GM12878 (cell line): ENCODE measurements at regions not wholly inside any gene's neighbourhood (a gene's known extent, or its start where the extent isn't known, plus 50 kb on each side); places are given as distances from the start of the nearest gene placed in this dataset.

Experiments
- ATAC-seq: fragments of 200-7000 bp; cut with Tn5 transposase; 3 replicates; pipeline ENCODE4 v1.9.1; 2020; ENCODE audit warnings: mild to moderate bottlenecking, moderate library complexity
- BruUV-seq: library from RNA; stranded (reverse); fragments of 400-500 nt; replicated peaks from 2 replicates; lab custom pipeline; 2021; lab: Mats Ljungman, UMichigan
- CTCF ChIA-PET: fragments of 300-600 bp; sonication (Branson Sonifier 250); formaldehyde crosslinking; extraction: SDS; loops from one replicate; lab custom pipeline; 2021; ENCODE audit warnings: inconsistent platforms; lab: Yijun Ruan, JAX
- POLR2A ChIA-PET: fragments of 350-600 bp; formaldehyde crosslinking; extraction: SDS; loops from one replicate; lab custom pipeline; 2021; ENCODE audit warnings: inconsistent platforms; lab: Charles Lee
- RAD21 ChIA-PET: fragments of 300-600 bp; sonication (Branson Sonifier 250); formaldehyde crosslinking; loops from one replicate; lab custom pipeline; 2023; ENCODE audit warnings: antibody characterized with exemption; ENCODE audit not compliant: unreplicated experiment; lab: Charles Lee
- SMC1A ChIA-PET: fragments of 300-600 bp; sonication (Branson Sonifier 250); formaldehyde crosslinking; loops from one replicate; lab custom pipeline; 2023; ENCODE audit not compliant: unreplicated experiment, uncharacterized antibody; lab: Charles Lee
- DNase-seq: peaks from one replicate; pipeline ENCODE4 v3.0.0-alpha.2; 2011; ENCODE audit warnings: low read depth, low spot score
- FAIRE-seq: peaks from 3 replicates; lab custom pipeline; 2011; peaks lifted over from hg19 to GRCh38; lab: Jason Lieb, UNC
- H2AFZ ChIP-seq: 2 replicates; pipeline ENCODE4 v1.6.0; 2011; ENCODE audit warnings: low read depth, low read length, control low read depth; ENCODE audit not compliant: control insufficient read depth
- H3K27ac ChIP-seq: 2 replicates; pipeline ENCODE4 v1.5.1; 2011; ENCODE audit warnings: control low read depth; ENCODE audit not compliant: control insufficient read depth, insufficient read depth
- H3K27me3 ChIP-seq, 2 experiments: replicated peaks in 1 of 2; 2 replicates each; pipeline versions ENCODE4 v1.6.0 to v1.6.1; 2011; ENCODE audit warnings: low read length in 1 of 2; ENCODE audit not compliant: control insufficient read depth in 2 of 2, insufficient read depth in 2 of 2
- H3K36me3 ChIP-seq, 2 experiments: 2 replicates each; pipeline ENCODE4 v1.5.1; 2011; ENCODE audit warnings: low read length in 1 of 2; ENCODE audit not compliant: control insufficient read depth in 2 of 2, insufficient read depth in 2 of 2
- H3K4me1 ChIP-seq: 2 replicates; pipeline ENCODE4 v1.6.1; 2011; ENCODE audit warnings: mild to moderate bottlenecking, low read length, moderate library complexity, mixed read lengths; ENCODE audit not compliant: control insufficient read depth, insufficient read depth
- H3K4me2 ChIP-seq: 2 replicates; pipeline ENCODE4 v1.6.0; 2011; ENCODE audit warnings: control low read depth; ENCODE audit not compliant: control insufficient read depth, insufficient read depth
- H3K4me3 ChIP-seq: fragments of 200-600 bp; sonication (generic); 2 replicates; pipeline ENCODE4 v1.5.1; 2016
- H3K79me2 ChIP-seq: 2 replicates; pipeline ENCODE4 v1.6.0; 2011; ENCODE audit warnings: low read length; ENCODE audit not compliant: control insufficient read depth, insufficient read depth
- H3K9ac ChIP-seq: 2 replicates; pipeline ENCODE4 v1.8.0; 2011; ENCODE audit warnings: low read length, control low read depth, mixed read lengths; ENCODE audit not compliant: control insufficient read depth, insufficient read depth
- H3K9me3 ChIP-seq: replicated peaks from 3 replicates; pipeline ENCODE4 v1.5.1; 2011; ENCODE audit warnings: mild to moderate bottlenecking, low read length; ENCODE audit not compliant: control insufficient read depth, insufficient read depth
- H4K20me1 ChIP-seq: 2 replicates; pipeline ENCODE4 v1.6.0; 2011; ENCODE audit not compliant: control insufficient read depth, insufficient read depth
- CREM ChIP-seq: IDR thresholded peaks from 2 replicates; pipeline ENCODE4 v1.6.1; 2014; ENCODE audit warnings: antibody characterized with exemption, low read depth
- CTCF ChIP-seq, 3 experiments: IDR thresholded peaks in 2 of 3; conservative IDR thresholded peaks in 1 of 3; 2 replicates each; pipeline ENCODE4 v1.5.1; 2011; ENCODE audit warnings: low read depth in 3 of 3, low read length in 3 of 3, mild to moderate bottlenecking in 3 of 3, control low read depth in 2 of 3, moderate library complexity in 2 of 3, inconsistent platforms in 1 of 3, mixed read lengths in 1 of 3; ENCODE audit not compliant: control insufficient read depth in 2 of 3, insufficient read depth in 1 of 3; ENCODE audit errors: extremely low read depth in 1 of 3
- IKZF2 ChIP-seq, 2 experiments: fragments of 450-650 bp; IDR thresholded peaks; 2 replicates each; pipeline ENCODE4 v1.6.1; 2017; ENCODE audit warnings: mild to moderate bottlenecking in 2 of 2, moderate library complexity in 2 of 2
- IRF3 ChIP-seq: fragments of 450-650 bp; IDR thresholded peaks from 2 replicates; pipeline ENCODE4 v1.6.1; 2014; ENCODE audit warnings: mild to moderate bottlenecking
- TBL1XR1 ChIP-seq: IDR thresholded peaks from 2 replicates; pipeline ENCODE4 v1.6.1; 2012; ENCODE audit warnings: low read depth, low read length, improper control_type of control experiment
- WGBS: methylation state at CpG from one replicate; pipeline ENCODE4 v1.1.6; 2016; ENCODE audit warnings: low lambda C conversion rate; ENCODE audit not compliant: insufficient replicate concordance, insufficient coverage; ENCODE audit errors: missing lambda C conversion rate; 5-methylcytosine and 5-hydroxymethylcytosine counted together
- in situ Hi-C: fragments of 300-500 bp; cut with MboI; formaldehyde crosslinking; loops from 9 replicates; pipeline ENCODE4 v1.14.3; 2018; ENCODE audit warnings: mixed read lengths
- intact Hi-C: fragments of 100-400 bp; cut with micrococcal nuclease; formaldehyde crosslinking; loops from one replicate; pipeline ENCODE4 v1.14.2; 2022; ENCODE audit not compliant: unreplicated experiment
- TF ChIP-seq, protein P1 (sequence below): fragments of 450-650 bp; IDR thresholded peaks from 2 replicates; pipeline ENCODE4 v1.6.1; 2018; ENCODE audit warnings: mild to moderate bottlenecking, low read depth, moderate library complexity; ENCODE audit not compliant: partially characterized antibody

DNA sequence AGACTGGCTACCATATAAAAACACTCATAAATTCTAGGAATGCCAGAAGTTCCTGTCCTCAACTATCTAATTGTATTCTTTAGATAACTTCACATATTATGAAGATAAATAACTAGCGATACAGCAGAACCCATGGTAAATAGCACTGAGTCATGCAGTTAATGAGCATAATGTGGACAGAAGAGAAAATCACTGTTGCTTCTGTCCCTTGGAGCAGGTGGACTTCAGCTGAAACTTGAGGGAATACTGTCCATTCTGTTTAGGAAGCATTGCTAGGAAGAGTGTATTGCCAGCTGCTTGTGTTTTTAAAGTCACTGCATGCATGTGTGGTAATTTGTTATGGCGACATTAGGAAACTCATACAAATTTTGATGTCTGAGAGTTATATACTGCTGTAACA lies 854.4 kb downstream of the LTN1 start:
- ATAC-seq: no peak
- Histone ChIP-seq H3K9me3 (no peaks in the 10 kb centered on the region; the same call in 2 of the 3 replicates), H3K36me3 (no peaks in the 10 kb centered on the region), H3K27ac (no peak overlapping the region), H3K4me3 (no peak overlapping the region), H3K9ac (no peak overlapping the region), H3K4me2 (no peak overlapping the region), H2AFZ (no peak overlapping the region), H3K79me2 (no peaks in the 10 kb centered on the region), H3K27me3 (no peaks in the 10 kb centered on the region), H3K4me1 (no peaks in the 10 kb centered on the region), H4K20me1 (no peaks in the 10 kb centered on the region)
- CTCF ChIA-PET: no interaction called here
- intact Hi-C loops (no loop called here), in situ Hi-C loops (no loop called here)
- no TSS peak for BruUV-seq
- SMC1A ChIA-PET: no interaction called here
- TF ChIP-seq, protein P1, sequence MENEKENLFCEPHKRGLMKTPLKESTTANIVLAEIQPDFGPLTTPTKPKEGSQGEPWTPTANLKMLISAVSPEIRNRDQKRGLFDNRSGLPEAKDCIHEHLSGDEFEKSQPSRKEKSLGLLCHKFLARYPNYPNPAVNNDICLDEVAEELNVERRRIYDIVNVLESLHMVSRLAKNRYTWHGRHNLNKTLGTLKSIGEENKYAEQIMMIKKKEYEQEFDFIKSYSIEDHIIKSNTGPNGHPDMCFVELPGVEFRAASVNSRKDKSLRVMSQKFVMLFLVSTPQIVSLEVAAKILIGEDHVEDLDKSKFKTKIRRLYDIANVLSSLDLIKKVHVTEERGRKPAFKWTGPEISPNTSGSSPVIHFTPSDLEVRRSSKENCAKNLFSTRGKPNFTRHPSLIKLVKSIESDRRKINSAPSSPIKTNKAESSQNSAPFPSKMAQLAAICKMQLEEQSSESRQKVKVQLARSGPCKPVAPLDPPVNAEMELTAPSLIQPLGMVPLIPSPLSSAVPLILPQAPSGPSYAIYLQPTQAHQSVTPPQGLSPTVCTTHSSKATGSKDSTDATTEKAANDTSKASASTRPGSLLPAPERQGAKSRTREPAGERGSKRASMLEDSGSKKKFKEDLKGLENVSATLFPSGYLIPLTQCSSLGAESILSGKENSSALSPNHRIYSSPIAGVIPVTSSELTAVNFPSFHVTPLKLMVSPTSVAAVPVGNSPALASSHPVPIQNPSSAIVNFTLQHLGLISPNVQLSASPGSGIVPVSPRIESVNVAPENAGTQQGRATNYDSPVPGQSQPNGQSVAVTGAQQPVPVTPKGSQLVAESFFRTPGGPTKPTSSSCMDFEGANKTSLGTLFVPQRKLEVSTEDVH: no peak
- no peak for TF ChIP-seq IKZF2 (IDR thresholded peaks at IDR 0.05)
- TF ChIP-seq CREM: no peak
- TF ChIP-seq TBL1XR1: no peak
- no peak for TF ChIP-seq CTCF (IDR thresholded peaks at IDR 0.05 in 2 of 3, conservative IDR thresholded peaks at IDR 0.05 in 1 of 3; ENCODE audit: control insufficient read depth in 2 of 3, extremely low read depth in 1 of 3, insufficient read depth in 1 of 3, low read depth in 3 of 3, low read length in 3 of 3)
- no peak for TF ChIP-seq IRF3
- POLR2A ChIA-PET: no interaction called here
- RAD21 ChIA-PET: no interaction called here
- DNase-seq: no peak
- WGBS: 4% methylated on average over 2 of the region's 2 CpGs
- no peak for FAIRE-seq
